ENCODE measurements at regions not wholly inside any gene's neighbourhood (a gene's known extent, or its start where the extent isn't known, plus 50 kb on each side); places are given as distances from the start of the nearest gene placed in this dataset.
"Not testable (repeated sequence)": the region's sequence is repeated elsewhere in the genome, so short reads cannot be mapped to it uniquely, and the experiment has no call there.

DNA sequence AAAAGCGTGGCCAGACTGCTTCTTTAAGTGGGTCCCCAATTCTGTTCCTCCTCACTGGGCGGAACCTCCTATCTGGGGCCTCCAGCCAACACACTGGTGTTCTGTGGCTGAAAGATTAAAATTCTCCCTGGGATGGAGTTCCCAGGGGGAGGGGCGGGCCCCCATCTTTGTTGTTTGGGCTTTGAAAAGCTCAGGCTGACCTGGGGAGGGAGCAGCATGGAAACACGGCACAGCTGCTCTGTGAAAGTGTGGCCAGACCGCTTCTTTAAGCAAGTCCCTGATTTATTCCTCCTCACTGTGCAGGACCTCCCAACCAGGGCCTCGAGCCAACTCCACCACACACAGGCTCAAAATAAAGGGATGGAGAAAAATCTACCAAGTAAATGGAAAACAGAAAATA is 219.5 kb downstream of the TMEM47 start:
- DNase-seq (ENCODE audit: extremely low read depth in 1 of 11, low read depth in 9 of 11, low spot score in 4 of 11), result peak in 10 of 11 donors; percentile 3 to 44 (median 26)

DNA sequence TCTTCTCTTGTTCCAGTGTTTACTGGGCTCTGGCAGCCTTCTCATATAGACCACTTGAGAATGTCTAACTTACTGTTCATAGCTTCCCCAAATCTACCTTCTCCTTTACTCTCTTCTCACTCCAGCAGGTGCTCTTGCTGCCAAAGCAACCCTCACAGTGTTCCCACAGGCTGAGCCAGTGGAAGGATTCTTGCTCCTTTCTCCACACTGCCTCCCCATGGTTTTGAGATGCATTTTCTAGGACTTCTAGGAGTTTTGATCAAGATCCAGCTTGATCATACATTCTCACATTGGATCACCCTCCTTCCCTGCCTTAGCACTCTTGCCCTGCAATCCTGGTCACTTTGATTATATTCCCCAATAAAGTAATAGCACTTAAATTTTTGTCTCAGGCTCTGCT is 230.8 kb downstream of the TMEM47 start:
- DNase-seq (ENCODE audit: extremely low read depth in 1 of 11, low read depth in 9 of 11, low spot score in 4 of 11), result no peak

DNA sequence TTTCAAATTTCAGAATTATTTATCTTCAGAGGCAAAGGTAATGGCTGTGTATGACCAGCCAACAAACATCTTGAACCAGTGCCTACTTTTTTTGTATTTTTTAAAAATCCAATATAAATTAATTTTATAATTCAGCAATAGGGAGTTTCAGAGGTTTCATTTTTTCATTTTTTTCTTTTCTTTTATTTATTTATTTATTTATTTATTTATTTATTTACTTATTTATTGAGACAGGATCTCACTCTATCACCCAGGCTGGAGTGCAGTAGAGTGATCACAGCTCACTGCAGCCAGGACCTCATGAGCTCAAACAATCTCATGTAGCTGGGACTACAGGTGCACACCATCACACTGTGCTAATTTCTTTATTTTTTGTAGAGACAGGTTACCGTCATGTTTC is 250.5 kb downstream of the TMEM47 start:
- DNase-seq (ENCODE audit: extremely low read depth in 1 of 11, low read depth in 9 of 11, low spot score in 4 of 11), result no peak

DNA sequence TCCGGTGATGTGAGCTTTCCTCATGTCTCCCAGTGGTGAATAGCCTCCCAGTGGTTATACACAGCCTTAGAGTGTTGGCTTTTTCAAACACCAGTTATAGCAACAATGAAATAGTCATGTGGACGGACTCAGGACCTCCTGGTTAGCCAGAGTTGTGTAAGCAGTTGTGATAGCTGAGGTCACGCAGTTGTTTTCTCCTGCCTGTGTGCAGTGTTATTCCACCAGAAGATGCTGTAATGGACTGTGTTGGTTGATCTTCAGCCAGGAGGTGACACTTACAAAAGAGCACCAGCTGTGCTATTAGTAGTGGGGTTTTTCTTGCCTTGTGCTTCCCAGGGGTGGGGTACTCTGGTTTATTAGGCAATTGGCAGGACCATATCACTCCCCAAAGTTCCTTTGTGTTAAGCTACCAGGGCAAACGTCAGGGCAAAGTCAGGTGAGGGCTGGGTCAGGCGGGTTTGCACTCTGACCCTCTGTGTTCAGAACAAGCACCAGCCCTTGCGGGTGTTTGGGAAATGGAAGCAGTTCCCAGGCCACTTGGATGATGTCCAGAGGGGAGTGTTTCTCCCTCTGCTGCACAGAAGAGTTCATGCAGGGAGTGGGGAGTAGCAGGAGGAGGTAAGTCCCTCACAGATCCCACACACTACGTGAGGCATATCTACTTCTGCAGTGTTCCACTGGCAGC is 252.6 kb downstream of the TMEM47 start:
- peak in 3 of 11 donors; percentile 1 to 5 (median 3) for DNase-seq (ENCODE audit: extremely low read depth in 1 of 11, low read depth in 9 of 11, low spot score in 4 of 11)

DNA sequence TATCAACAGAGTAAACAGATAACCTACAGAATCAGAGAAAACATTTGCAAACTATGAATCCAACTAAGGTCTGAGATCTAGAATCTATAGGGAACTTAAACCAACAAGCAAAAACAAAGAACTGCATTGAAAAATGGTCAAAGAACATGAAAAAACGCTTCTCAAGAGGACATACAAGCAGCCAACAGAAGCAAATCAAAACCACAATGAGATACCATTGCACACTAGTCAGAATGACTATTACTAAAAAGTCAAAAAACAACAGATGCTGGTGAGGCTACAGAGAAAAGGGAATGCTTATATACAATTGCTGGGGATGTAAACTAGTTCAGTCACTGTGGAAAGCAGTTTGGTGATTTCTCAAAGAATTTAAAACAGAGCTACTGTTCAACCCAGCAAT is 255.7 kb downstream of the TMEM47 start:
- DNase-seq (ENCODE audit: extremely low read depth in 1 of 11, low read depth in 9 of 11, low spot score in 4 of 11), result no peak

DNA sequence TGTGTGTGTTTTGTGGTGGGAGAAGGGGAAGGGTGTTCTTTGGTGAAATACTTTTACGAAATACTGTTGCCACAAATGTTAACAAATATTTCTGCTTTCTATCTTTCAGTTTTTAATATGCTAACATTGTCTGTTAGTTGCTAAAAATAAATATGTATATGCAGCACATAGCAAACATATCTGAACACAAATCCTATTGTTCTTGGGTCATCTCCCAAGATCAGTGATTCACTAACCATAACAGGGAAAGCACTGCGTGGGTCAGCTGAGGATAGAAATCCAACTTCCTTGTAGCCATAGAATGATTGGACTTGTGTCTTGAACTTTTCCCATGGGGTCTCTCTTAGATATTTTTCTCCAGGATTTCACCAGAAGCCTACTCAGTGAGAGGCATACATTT is 250.3 kb upstream of the FAM47A start:
- DNase-seq (ENCODE audit: extremely low read depth in 1 of 11, low read depth in 9 of 11, low spot score in 4 of 11), result no peak

DNA sequence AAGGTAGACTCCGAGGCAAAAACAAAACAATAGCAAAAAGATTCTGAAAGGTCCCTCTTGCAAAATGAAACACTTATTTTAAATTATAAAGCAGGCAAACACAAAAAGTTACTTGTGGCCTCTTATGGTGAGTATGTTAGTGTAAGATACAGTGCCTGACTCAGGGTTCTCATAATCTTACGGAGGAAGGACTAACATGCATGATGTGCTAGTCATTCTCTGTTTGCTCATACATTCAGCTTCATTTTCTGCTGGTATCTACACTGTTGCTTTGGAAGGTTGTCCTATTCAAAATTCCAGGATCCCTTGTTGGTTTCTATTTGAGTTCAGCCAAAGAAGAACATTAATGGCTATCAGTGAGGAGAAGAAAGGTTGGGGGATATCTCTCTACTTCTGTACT is 249.1 kb upstream of the FAM47A start:
- DNase-seq (ENCODE audit: extremely low read depth in 1 of 11, low read depth in 9 of 11, low spot score in 4 of 11), result no peak

DNA sequence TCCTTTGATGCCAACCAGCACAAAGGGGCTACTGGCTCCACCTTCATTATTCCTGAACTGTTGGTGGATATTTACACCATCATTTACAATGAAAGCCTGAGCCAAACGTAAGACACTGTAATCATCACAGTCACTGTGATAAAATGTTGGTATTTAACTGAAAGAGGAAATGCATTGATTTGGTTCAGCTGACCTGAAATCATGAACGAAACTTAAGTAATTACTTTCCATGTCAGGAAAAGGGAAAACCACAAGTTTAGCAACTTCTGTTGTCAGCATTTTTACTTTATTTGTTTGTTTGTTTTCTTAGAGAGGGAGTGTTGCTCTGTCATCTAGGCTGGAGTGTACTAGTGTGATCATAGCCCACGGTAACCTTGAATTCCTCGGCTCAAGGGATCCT is 247.8 kb upstream of the FAM47A start:
- no peak for DNase-seq (ENCODE audit: extremely low read depth in 1 of 11, low read depth in 9 of 11, low spot score in 4 of 11)

DNA sequence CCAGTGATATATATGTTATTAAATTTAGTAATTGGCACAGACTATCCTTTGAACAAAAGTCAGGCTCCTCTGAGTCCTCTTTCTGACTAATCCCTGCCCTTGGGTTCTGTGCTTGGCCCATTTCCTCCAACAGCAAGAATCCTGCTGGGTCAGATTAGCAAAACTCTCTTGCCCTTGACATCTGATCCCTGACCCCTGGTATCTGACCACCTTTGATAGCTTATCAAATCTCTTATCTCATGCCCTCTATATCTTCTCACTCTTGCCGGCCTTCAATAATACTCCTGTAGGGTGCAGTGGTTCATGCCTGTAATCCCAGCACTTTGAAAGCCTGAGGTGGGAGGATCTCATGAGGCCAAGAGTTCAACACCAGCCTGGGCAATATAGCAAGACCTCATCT is 245.5 kb upstream of the FAM47A start:
- no peak for DNase-seq (ENCODE audit: extremely low read depth in 1 of 11, low read depth in 9 of 11, low spot score in 4 of 11)

DNA sequence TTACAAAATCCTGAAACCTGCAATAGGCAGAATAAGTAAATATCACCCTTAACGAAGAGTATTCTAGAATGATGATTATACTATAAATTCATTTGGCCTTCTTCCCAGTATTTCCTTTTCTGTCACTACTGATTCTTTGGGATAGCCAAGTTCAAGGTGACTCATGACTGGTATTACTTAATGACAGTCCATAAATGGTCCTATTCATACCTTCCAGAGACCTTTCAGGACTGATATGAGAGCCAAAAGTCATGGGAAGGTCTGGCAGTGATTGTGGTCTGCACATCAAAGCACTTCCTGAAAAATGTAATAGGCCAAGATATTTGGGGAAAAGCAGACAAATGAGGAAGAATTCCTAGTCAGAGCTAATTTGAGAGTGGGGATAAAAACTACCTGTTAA is 239.6 kb upstream of the FAM47A start:
- DNase-seq (ENCODE audit: extremely low read depth in 1 of 11, low read depth in 9 of 11, low spot score in 4 of 11), result no peak

DNA sequence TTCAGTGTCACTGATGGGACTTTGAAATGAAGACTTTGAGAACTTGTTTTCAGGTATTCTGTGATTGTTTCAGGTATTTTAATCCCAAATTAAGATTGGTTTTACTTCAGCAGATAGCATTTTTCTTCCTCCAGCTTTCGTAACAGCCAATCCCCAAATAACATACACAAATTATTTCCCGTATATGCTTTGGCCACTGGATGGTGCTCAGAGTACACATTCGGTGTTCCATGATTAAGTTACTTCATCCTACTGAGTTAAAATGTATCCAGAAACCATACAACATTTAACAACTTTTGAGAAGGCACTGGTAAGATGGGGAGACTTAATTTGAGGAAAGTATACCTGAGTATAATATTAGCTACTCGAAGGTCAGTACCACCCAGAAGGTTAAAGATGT is 233.4 kb upstream of the FAM47A start:
- peak in 10 of 11 donors; percentile 2 to 35 (median 14) for DNase-seq (ENCODE audit: extremely low read depth in 1 of 11, low read depth in 9 of 11, low spot score in 4 of 11)

DNA sequence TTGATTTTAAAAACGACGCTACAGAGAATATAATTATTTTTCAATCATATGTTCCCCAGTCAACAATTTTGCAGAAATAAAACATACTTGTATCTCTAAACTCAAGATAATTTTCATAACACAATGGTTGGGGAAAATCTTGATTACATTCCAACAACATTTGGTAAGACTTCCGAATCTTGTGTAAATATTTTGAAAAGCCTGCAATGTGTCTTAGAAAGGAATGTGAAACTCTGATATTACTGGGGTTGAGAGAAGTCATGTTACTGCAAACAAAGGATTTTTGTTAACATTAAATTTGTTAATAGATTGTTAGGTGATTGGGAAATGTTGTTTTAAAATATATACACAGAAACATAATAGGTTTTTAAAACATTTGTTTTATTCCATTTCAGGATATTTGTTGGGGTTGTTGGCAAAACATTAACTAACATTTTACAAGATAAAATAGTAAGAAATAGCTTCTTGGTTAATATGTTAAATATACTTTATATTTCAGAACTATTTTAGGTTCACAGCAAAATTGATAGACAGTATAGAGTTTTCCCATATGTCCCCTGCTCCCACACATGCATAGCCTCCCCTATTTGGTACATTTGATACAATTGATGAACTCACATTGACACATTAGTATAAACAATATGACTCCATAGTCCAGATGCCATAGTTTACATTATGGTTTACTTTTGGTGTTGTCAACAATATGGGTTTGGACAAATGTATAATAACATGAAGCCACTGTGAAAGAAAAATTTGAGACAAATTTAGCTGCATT is 218.6 kb upstream of the FAM47A start:
- DNase-seq (ENCODE audit: extremely low read depth in 1 of 11, low read depth in 9 of 11, low spot score in 4 of 11), result no peak

DNA sequence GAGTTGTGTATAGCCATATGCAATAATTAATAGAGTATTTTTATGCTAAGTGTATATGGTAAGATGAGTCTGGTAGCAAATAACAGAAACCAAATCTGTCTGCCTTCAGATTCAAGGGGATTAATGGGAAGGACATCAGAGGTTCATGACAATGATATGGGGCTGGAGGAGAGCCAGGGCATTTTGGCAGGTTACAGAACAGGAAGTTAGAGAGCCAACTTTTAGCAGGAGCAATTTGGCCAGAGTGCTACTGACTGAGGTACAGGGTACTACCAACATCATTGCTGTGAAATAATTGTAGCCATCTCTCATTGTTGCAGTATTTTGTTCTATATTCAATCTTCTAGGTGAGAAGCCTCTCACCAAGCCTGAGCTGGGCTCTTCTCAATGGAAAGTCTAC is 210.9 kb upstream of the FAM47A start:
- DNase-seq (ENCODE audit: extremely low read depth in 1 of 11, low read depth in 9 of 11, low spot score in 4 of 11), result no peak

DNA sequence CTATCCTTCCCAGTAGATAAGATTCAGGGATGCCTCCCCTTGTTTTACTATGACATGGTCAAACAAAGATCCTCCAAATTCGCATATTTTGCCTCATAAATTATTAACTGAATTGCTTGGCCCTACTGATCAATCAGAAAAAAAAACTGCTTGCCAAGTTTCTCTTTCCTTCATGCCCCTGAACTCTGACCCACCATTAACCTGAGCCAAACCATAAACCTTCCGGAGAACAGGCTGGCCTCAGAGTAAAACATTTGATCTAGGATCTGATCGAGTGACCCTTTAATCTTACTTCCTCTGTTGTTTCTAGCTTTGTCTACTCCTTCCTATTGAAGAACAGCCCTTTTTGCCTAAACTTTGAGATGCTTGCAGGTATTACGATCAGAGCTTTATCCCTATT is 209.7 kb upstream of the FAM47A start:
- no peak for DNase-seq (ENCODE audit: extremely low read depth in 1 of 11, low read depth in 9 of 11, low spot score in 4 of 11)

DNA sequence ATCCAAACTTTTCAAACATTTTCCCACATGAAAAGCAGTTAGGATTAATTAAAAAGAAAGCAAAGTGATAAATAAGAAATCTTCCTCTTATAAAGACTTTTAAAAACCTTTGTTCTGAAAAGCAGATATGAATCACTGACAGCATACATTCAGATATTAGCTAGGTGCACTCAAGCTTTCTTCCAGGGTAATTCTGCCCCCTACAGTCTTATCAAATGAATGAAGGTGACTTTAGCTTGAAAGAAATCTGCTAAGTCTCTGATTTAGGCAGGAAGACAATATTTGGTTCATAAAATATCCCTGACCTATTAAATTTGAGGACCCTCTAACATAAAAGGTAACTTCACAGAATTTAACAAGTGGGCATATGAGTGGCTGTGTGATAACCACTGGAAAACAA is 209.1 kb upstream of the FAM47A start:
- no peak for DNase-seq (ENCODE audit: extremely low read depth in 1 of 11, low read depth in 9 of 11, low spot score in 4 of 11)

DNA sequence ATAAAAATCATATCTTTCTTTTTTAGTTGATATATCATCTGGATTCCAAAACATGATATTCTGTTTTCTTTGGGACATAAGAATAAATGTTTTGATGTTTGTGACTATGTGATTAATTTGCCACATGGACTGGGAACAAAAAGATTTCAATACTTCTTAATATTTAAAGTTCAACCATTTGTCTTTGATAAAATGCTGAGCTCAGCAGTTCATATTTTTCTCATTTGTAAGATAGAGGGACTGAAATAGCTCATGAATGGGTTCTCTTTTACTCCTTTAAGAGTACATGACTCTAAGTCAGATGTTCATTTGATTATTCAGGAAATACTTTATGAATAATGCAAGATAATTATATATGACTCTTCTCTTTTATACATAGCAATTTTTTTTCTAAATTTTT is 205.9 kb upstream of the FAM47A start:
- DNase-seq (ENCODE audit: extremely low read depth in 1 of 11, low read depth in 9 of 11, low spot score in 4 of 11), result no peak

DNA sequence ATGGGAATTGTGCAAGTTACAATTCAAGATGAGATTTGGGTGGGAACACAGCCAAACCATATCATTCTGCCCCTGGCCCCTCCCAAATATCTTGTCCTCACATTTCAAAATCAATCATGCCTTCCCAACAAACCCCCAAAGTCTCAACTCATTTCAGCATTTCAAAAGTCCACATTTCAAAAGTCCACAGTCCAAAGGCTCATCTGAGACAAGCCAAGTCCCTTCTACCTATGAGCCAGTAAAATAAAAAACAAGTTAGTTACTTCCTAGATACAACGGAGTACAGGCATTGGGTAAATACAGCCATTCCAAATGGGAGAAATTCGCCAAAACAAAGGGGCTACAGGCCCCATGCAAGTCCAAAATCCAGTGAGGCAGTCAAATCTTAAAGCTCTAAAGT is 203.3 kb upstream of the FAM47A start:
- DNase-seq (ENCODE audit: extremely low read depth in 1 of 11, low read depth in 9 of 11, low spot score in 4 of 11), result not testable (repeated sequence)

DNA sequence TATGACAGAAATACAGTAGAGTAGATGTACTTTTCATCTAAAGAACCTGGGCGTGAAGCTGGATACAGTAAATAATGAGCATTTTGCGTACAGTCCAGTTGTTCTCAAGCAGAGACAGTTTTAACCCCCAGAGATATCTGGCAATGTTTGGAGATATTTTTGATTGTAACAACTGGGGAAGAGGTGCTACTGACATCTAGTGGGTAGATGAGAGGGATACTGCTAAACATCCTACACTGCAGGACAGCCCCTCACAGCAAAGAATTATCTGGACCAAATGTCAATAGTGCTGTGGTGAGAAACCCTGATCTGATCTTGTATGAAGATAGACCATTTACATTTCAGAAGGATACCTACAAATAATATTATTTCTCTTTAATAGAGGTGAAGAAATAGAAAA is 200.2 kb upstream of the FAM47A start:
- DNase-seq (ENCODE audit: extremely low read depth in 1 of 11, low read depth in 9 of 11, low spot score in 4 of 11), result no peak

DNA sequence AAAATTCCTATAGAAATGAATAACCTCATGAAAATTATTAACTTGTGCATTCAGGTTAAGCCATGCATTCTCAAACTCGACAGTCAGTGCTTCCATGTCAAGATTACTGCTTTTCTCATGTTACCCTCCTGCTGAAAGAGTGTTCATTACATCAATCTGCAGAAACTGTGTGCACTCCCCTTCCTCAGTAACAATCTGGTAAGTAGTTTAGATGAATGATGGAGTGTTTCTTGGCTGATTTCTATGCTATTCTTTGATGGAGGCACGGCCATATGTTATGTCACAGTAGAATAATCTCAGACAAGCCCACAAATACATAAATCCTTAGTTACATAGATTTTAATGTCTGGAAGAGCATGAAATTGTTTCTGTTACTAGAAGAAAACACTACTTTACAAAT is 193.3 kb upstream of the FAM47A start:
- no peak for DNase-seq (ENCODE audit: extremely low read depth in 1 of 11, low read depth in 9 of 11, low spot score in 4 of 11)

DNA sequence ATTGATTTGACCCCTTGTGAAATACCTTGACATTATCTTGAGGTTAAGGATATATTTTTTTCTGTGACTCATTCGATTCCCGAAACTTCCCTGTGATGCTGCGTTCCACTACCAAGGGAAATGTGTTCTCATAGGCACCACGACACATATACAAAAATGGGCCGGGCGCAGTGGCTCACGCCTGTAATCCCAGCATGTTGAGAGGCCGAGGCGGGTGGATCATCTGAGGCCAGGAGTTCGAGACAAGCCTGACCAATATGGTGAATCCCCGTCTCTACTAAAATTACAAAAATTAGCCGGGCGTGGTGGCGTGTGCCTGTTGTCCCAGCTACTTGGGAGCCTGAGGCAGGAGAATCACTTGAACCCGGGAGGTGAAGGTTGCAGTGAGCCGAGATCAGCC is 188.3 kb upstream of the FAM47A start:
- DNase-seq (ENCODE audit: extremely low read depth in 1 of 11, low read depth in 9 of 11, low spot score in 4 of 11), result not testable (repeated sequence)

DNA sequence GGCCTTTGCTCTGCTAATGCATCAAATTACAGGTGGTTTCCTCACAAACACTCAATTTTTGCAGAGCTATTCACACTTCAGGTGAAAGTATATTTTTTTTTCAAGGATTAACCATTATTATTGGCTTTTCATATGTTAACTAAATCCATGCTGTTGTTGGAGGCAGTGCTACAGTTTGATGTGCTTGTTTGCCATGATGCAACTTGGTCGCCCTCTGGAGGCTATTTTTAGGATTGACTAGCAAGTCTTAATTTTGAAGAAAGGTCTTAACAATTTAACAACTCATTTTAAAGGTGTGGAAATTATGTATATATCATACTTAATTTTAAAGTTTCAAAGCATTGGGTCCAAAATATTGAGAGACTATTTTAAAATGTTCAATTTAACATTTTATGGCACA is 168.8 kb upstream of the FAM47A start:
- DNase-seq (ENCODE audit: extremely low read depth in 1 of 11, low read depth in 9 of 11, low spot score in 4 of 11), result peak in 8 of 11 donors; percentile 4 to 22 (median 16)
